ENCODE measurements at regions not wholly inside any gene's neighbourhood (a gene's known extent, or its start where the extent isn't known, plus 50 kb on each side); places are given as distances from the start of the nearest gene placed in this dataset.
A peak's percentile ranks its signal among the peaks of the same experiment; 100 is the strongest.

- Histone ChIP-seq H3K9ac (ENCODE audit: low read length in 5 of 5) (no peak overlapping the region), H3K4me1 (ENCODE audit: control insufficient read depth in 5 of 5, insufficient read depth in 5 of 5, low read length in 5 of 5) (peaks cover 0 to 21% (median 4%) of the 10 kb centered on the region in 5 donors), H3K27me3 (ENCODE audit: control insufficient read depth in 5 of 5, insufficient read depth in 4 of 5, low read length in 5 of 5) (no peaks in the 10 kb centered on the region), H3K36me3 (ENCODE audit: control insufficient read depth in 5 of 5, insufficient read depth in 5 of 5, low read length in 5 of 5) (no peaks in the 10 kb centered on the region), H3K27ac (ENCODE audit: low read depth, low read length) (no peak overlapping the region), H3K4me3 (ENCODE audit: low read depth in 1 of 5, low read length in 5 of 5) (no peak overlapping the region), H3K9me3 (ENCODE audit: control insufficient read depth in 5 of 5, low read length in 5 of 5) (no peaks in the 10 kb centered on the region)
These were observed 186.6 kb downstream of the LY86 start for GRCh38 chr6:6775074-6775473.

GRCh38 chr6:6780231-6780630, 191.7 kb downstream of the LY86 start:
- H3K9me3 ChIP-seq (ENCODE audit: control insufficient read depth in 5 of 5, low read length in 5 of 5): no peaks in the 10 kb centered on the region
- H3K27ac ChIP-seq (ENCODE audit: low read depth, low read length): no peak overlapping the region
- H3K9ac ChIP-seq (ENCODE audit: low read length in 5 of 5): no peak overlapping the region
- H3K36me3 ChIP-seq (ENCODE audit: control insufficient read depth in 5 of 5, insufficient read depth in 5 of 5, low read length in 5 of 5): no peaks in the 10 kb centered on the region
- no peak overlapping the region for H3K4me3 ChIP-seq (ENCODE audit: low read depth in 1 of 5, low read length in 5 of 5)
- peaks cover 0 to 31% (median 24%) of the 10 kb centered on the region in 5 donors for H3K4me1 ChIP-seq (ENCODE audit: control insufficient read depth in 5 of 5, insufficient read depth in 5 of 5, low read length in 5 of 5)
- no peaks in the 10 kb centered on the region for H3K27me3 ChIP-seq (ENCODE audit: control insufficient read depth in 5 of 5, insufficient read depth in 4 of 5, low read length in 5 of 5)

- no peaks in the 10 kb centered on the region for H3K27me3 ChIP-seq (ENCODE audit: control insufficient read depth in 5 of 5, insufficient read depth in 4 of 5, low read length in 5 of 5)
- no peaks in the 10 kb centered on the region for H3K9me3 ChIP-seq (ENCODE audit: control insufficient read depth in 5 of 5, low read length in 5 of 5)
- no peak overlapping the region for H3K4me3 ChIP-seq (ENCODE audit: low read depth in 1 of 5, low read length in 5 of 5)
- peaks cover 0 to 37% (median 29%) of the 10 kb centered on the region in 5 donors for H3K4me1 ChIP-seq (ENCODE audit: control insufficient read depth in 5 of 5, insufficient read depth in 5 of 5, low read length in 5 of 5)
- H3K27ac ChIP-seq (ENCODE audit: low read depth, low read length): peak overlapping the region; percentile 35
- peak overlapping the region in 1 of 5 donors; percentile 32 for H3K9ac ChIP-seq (ENCODE audit: low read length in 5 of 5)
- H3K36me3 ChIP-seq (ENCODE audit: control insufficient read depth in 5 of 5, insufficient read depth in 5 of 5, low read length in 5 of 5): no peaks in the 10 kb centered on the region
These were observed 192.8 kb downstream of the LY86 start for GRCh38 chr6:6781172-6781872.

GRCh38 chr6:6781873-6782227, 193.3 kb downstream of the LY86 start:
- no peaks in the 10 kb centered on the region for H3K9me3 ChIP-seq (ENCODE audit: control insufficient read depth in 5 of 5, low read length in 5 of 5)
- peak overlapping the region in 1 of 5 donors; percentile 32 for H3K9ac ChIP-seq (ENCODE audit: low read length in 5 of 5)
- H3K4me3 ChIP-seq (ENCODE audit: low read depth in 1 of 5, low read length in 5 of 5): no peak overlapping the region
- peaks cover 0 to 37% (median 29%) of the 10 kb centered on the region in 5 donors for H3K4me1 ChIP-seq (ENCODE audit: control insufficient read depth in 5 of 5, insufficient read depth in 5 of 5, low read length in 5 of 5)
- H3K27ac ChIP-seq (ENCODE audit: low read depth, low read length): peak overlapping the region; percentile 35
- H3K36me3 ChIP-seq (ENCODE audit: control insufficient read depth in 5 of 5, insufficient read depth in 5 of 5, low read length in 5 of 5): no peaks in the 10 kb centered on the region
- H3K27me3 ChIP-seq (ENCODE audit: control insufficient read depth in 5 of 5, insufficient read depth in 4 of 5, low read length in 5 of 5): no peaks in the 10 kb centered on the region

- no peaks in the 10 kb centered on the region for H3K27me3 ChIP-seq (ENCODE audit: control insufficient read depth in 5 of 5, insufficient read depth in 4 of 5, low read length in 5 of 5)
- H3K27ac ChIP-seq (ENCODE audit: low read depth, low read length): no peak overlapping the region
- no peak overlapping the region for H3K9ac ChIP-seq (ENCODE audit: low read length in 5 of 5)
- H3K4me1 ChIP-seq (ENCODE audit: control insufficient read depth in 5 of 5, insufficient read depth in 5 of 5, low read length in 5 of 5): peaks cover 0 to 37% (median 29%) of the 10 kb centered on the region in 5 donors
- H3K9me3 ChIP-seq (ENCODE audit: control insufficient read depth in 5 of 5, low read length in 5 of 5): no peaks in the 10 kb centered on the region
- no peak overlapping the region for H3K4me3 ChIP-seq (ENCODE audit: low read depth in 1 of 5, low read length in 5 of 5)
- no peaks in the 10 kb centered on the region for H3K36me3 ChIP-seq (ENCODE audit: control insufficient read depth in 5 of 5, insufficient read depth in 5 of 5, low read length in 5 of 5)
These were observed 195.2 kb downstream of the LY86 start for GRCh38 chr6:6783721-6784120.

- no peaks in the 10 kb centered on the region for H3K36me3 ChIP-seq (ENCODE audit: control insufficient read depth in 5 of 5, insufficient read depth in 5 of 5, low read length in 5 of 5)
- peak overlapping the region; percentile 14 for H3K27ac ChIP-seq (ENCODE audit: low read depth, low read length)
- peaks cover 0 to 37% (median 29%) of the 10 kb centered on the region in 5 donors for H3K4me1 ChIP-seq (ENCODE audit: control insufficient read depth in 5 of 5, insufficient read depth in 5 of 5, low read length in 5 of 5)
- no peaks in the 10 kb centered on the region for H3K9me3 ChIP-seq (ENCODE audit: control insufficient read depth in 5 of 5, low read length in 5 of 5)
- no peak overlapping the region for H3K4me3 ChIP-seq (ENCODE audit: low read depth in 1 of 5, low read length in 5 of 5)
- H3K27me3 ChIP-seq (ENCODE audit: control insufficient read depth in 5 of 5, insufficient read depth in 4 of 5, low read length in 5 of 5): no peaks in the 10 kb centered on the region
- H3K9ac ChIP-seq (ENCODE audit: low read length in 5 of 5): no peak overlapping the region
These were observed 196.1 kb downstream of the LY86 start for GRCh38 chr6:6784514-6785162.

GRCh38 chr6:6785163-6785521, 196.6 kb downstream of the LY86 start:
- Histone ChIP-seq H3K4me3 (ENCODE audit: low read depth in 1 of 5, low read length in 5 of 5) (no peak overlapping the region), H3K27ac (ENCODE audit: low read depth, low read length) (peak overlapping the region; percentile 14), H3K4me1 (ENCODE audit: control insufficient read depth in 5 of 5, insufficient read depth in 5 of 5, low read length in 5 of 5) (peaks cover 0 to 40% (median 29%) of the 10 kb centered on the region in 5 donors), H3K9ac (ENCODE audit: low read length in 5 of 5) (no peak overlapping the region), H3K36me3 (ENCODE audit: control insufficient read depth in 5 of 5, insufficient read depth in 5 of 5, low read length in 5 of 5) (no peaks in the 10 kb centered on the region), H3K9me3 (ENCODE audit: control insufficient read depth in 5 of 5, low read length in 5 of 5) (no peaks in the 10 kb centered on the region), H3K27me3 (ENCODE audit: control insufficient read depth in 5 of 5, insufficient read depth in 4 of 5, low read length in 5 of 5) (no peaks in the 10 kb centered on the region)

- Histone ChIP-seq H3K27me3 (ENCODE audit: control insufficient read depth in 5 of 5, insufficient read depth in 4 of 5, low read length in 5 of 5) (no peaks in the 10 kb centered on the region), H3K36me3 (ENCODE audit: control insufficient read depth in 5 of 5, insufficient read depth in 5 of 5, low read length in 5 of 5) (no peaks in the 10 kb centered on the region), H3K9me3 (ENCODE audit: control insufficient read depth in 5 of 5, low read length in 5 of 5) (no peaks in the 10 kb centered on the region), H3K27ac (ENCODE audit: low read depth, low read length) (no peak overlapping the region), H3K9ac (ENCODE audit: low read length in 5 of 5) (no peak overlapping the region), H3K4me1 (ENCODE audit: control insufficient read depth in 5 of 5, insufficient read depth in 5 of 5, low read length in 5 of 5) (peaks cover 0 to 24% (median 12%) of the 10 kb centered on the region in 5 donors), H3K4me3 (ENCODE audit: low read depth in 1 of 5, low read length in 5 of 5) (no peak overlapping the region)
These were observed 200.0 kb downstream of the LY86 start for GRCh38 chr6:6788394-6789032.

GRCh38 chr6:6790393-6790792, 201.9 kb downstream of the LY86 start:
- Histone ChIP-seq H3K36me3 (ENCODE audit: control insufficient read depth in 5 of 5, insufficient read depth in 5 of 5, low read length in 5 of 5) (no peaks in the 10 kb centered on the region), H3K27me3 (ENCODE audit: control insufficient read depth in 5 of 5, insufficient read depth in 4 of 5, low read length in 5 of 5) (no peaks in the 10 kb centered on the region), H3K4me1 (ENCODE audit: control insufficient read depth in 5 of 5, insufficient read depth in 5 of 5, low read length in 5 of 5) (peaks cover 0 to 11% (median 3%) of the 10 kb centered on the region in 5 donors), H3K9ac (ENCODE audit: low read length in 5 of 5) (no peak overlapping the region), H3K27ac (ENCODE audit: low read depth, low read length) (no peak overlapping the region), H3K9me3 (ENCODE audit: control insufficient read depth in 5 of 5, low read length in 5 of 5) (no peaks in the 10 kb centered on the region), H3K4me3 (ENCODE audit: low read depth in 1 of 5, low read length in 5 of 5) (no peak overlapping the region)

- Histone ChIP-seq H3K27ac (ENCODE audit: low read depth, low read length) (no peak overlapping the region), H3K27me3 (ENCODE audit: control insufficient read depth in 5 of 5, insufficient read depth in 4 of 5, low read length in 5 of 5) (no peaks in the 10 kb centered on the region), H3K4me1 (ENCODE audit: control insufficient read depth in 5 of 5, insufficient read depth in 5 of 5, low read length in 5 of 5) (peaks cover 0 to 7% (median 0%) of the 10 kb centered on the region in 5 donors)
These were observed 202.4 kb downstream of the LY86 start for GRCh38 chr6:6790891-6791290.

More at GRCh38 chr6:6790891-6791290, 202.4 kb downstream of the LY86 start:
- H3K4me3 ChIP-seq (ENCODE audit: low read depth in 1 of 5, low read length in 5 of 5): no peak overlapping the region
- H3K9ac ChIP-seq (ENCODE audit: low read length in 5 of 5): no peak overlapping the region
- no peaks in the 10 kb centered on the region for H3K36me3 ChIP-seq (ENCODE audit: control insufficient read depth in 5 of 5, insufficient read depth in 5 of 5, low read length in 5 of 5)
- no peaks in the 10 kb centered on the region for H3K9me3 ChIP-seq (ENCODE audit: control insufficient read depth in 5 of 5, low read length in 5 of 5)

Data from subcutaneous abdominal adipose tissue (tissue), 5 donors.